ENCODE measurements at regions not wholly inside any gene's neighbourhood (a gene's known extent, or its start where the extent isn't known, plus 50 kb on each side); places are given as distances from the start of the nearest gene placed in this dataset.

GRCh38 chr4:138665851-138666250 is 349.7 kb upstream of the NOCT start:
- 83 to 98% methylated on average over 4 of the region's 4 CpGs for WGBS, 2 donors
- DNase-seq (no peak), ATAC-seq (ENCODE audit: insufficient read depth, low FRiP score) (no peak)
- peaks cover 0 to 2% (median 0%) of the 10 kb centered on the region in 4 donors for H3K9me3 ChIP-seq (ENCODE audit: control insufficient read depth in 4 of 4, insufficient read depth in 3 of 4, low read length in 3 of 4)
- no peaks in the 10 kb centered on the region for H3K36me3 ChIP-seq (ENCODE audit: control insufficient read depth in 4 of 4, insufficient read depth in 4 of 4, low read length in 4 of 4)
- H3K4me1 ChIP-seq (ENCODE audit: control insufficient read depth in 5 of 5, insufficient read depth in 5 of 5, low read length in 5 of 5): no peaks in the 10 kb centered on the region
- no peak overlapping the region for H3K4me3 ChIP-seq
- no peaks in the 10 kb centered on the region for H3K27me3 ChIP-seq (ENCODE audit: control insufficient read depth in 3 of 3, insufficient read depth in 3 of 3, low read length in 2 of 3)
- H3K27ac ChIP-seq (ENCODE audit: low read depth in 1 of 2, low read length in 1 of 2): no peak overlapping the region
- H3K9ac ChIP-seq (ENCODE audit: insufficient read depth in 1 of 2, low read length in 2 of 2): no peak overlapping the region
- TF ChIP-seq CTCF (IDR thresholded peaks at IDR 0.05; ENCODE audit: control extremely low read depth, extremely low read depth): no peak

- no peak for TF ChIP-seq CTCF (IDR thresholded peaks at IDR 0.05; ENCODE audit: control extremely low read depth, extremely low read depth)
- no peak for ATAC-seq (ENCODE audit: insufficient read depth, low FRiP score)
- H3K36me3 ChIP-seq (ENCODE audit: control insufficient read depth in 4 of 4, insufficient read depth in 4 of 4, low read length in 4 of 4): no peaks in the 10 kb centered on the region
- no peak for DNase-seq
- no peaks in the 10 kb centered on the region for H3K4me1 ChIP-seq (ENCODE audit: control insufficient read depth in 5 of 5, insufficient read depth in 5 of 5, low read length in 5 of 5)
- H3K27me3 ChIP-seq (ENCODE audit: control insufficient read depth in 3 of 3, insufficient read depth in 3 of 3, low read length in 2 of 3): no peaks in the 10 kb centered on the region
- WGBS, 2 donors: 62% methylated on average over 4 of the region's 4 CpGs
- H3K9ac ChIP-seq (ENCODE audit: insufficient read depth in 1 of 2, low read length in 2 of 2): no peak overlapping the region
- no peak overlapping the region for H3K4me3 ChIP-seq
- peaks cover 0 to 2% (median 0%) of the 10 kb centered on the region in 4 donors for H3K9me3 ChIP-seq (ENCODE audit: control insufficient read depth in 4 of 4, insufficient read depth in 3 of 4, low read length in 3 of 4)
- no peak overlapping the region for H3K27ac ChIP-seq (ENCODE audit: low read depth in 1 of 2, low read length in 1 of 2)
Observed at GRCh38 chr4:138663883-138664282, 351.7 kb upstream of the NOCT start.

GRCh38 chr4:138659812-138660316 is 355.7 kb upstream of the NOCT start:
- H3K4me3 ChIP-seq: no peak overlapping the region
- no peaks in the 10 kb centered on the region for H3K27me3 ChIP-seq (ENCODE audit: control insufficient read depth in 3 of 3, insufficient read depth in 3 of 3, low read length in 2 of 3)
- no peak for TF ChIP-seq CTCF (IDR thresholded peaks at IDR 0.05; ENCODE audit: control extremely low read depth, extremely low read depth)
- no peaks in the 10 kb centered on the region for H3K4me1 ChIP-seq (ENCODE audit: control insufficient read depth in 5 of 5, insufficient read depth in 5 of 5, low read length in 5 of 5)
- no peak overlapping the region for H3K9ac ChIP-seq (ENCODE audit: insufficient read depth in 1 of 2, low read length in 2 of 2)
- H3K27ac ChIP-seq (ENCODE audit: low read depth in 1 of 2, low read length in 1 of 2): no peak overlapping the region
- DNase-seq (no peak), ATAC-seq (ENCODE audit: insufficient read depth, low FRiP score) (no peak)
- WGBS, 2 donors: 89 to 92% methylated on average over 6 of the region's 6 CpGs
- no peaks in the 10 kb centered on the region for H3K9me3 ChIP-seq (ENCODE audit: control insufficient read depth in 4 of 4, insufficient read depth in 3 of 4, low read length in 3 of 4)
- H3K36me3 ChIP-seq (ENCODE audit: control insufficient read depth in 4 of 4, insufficient read depth in 4 of 4, low read length in 4 of 4): no peaks in the 10 kb centered on the region
